ENCODE measurements at regions not wholly inside any gene's neighbourhood (a gene's known extent, or its start where the extent isn't known, plus 50 kb on each side); places are given as distances from the start of the nearest gene placed in this dataset.

DNA sequence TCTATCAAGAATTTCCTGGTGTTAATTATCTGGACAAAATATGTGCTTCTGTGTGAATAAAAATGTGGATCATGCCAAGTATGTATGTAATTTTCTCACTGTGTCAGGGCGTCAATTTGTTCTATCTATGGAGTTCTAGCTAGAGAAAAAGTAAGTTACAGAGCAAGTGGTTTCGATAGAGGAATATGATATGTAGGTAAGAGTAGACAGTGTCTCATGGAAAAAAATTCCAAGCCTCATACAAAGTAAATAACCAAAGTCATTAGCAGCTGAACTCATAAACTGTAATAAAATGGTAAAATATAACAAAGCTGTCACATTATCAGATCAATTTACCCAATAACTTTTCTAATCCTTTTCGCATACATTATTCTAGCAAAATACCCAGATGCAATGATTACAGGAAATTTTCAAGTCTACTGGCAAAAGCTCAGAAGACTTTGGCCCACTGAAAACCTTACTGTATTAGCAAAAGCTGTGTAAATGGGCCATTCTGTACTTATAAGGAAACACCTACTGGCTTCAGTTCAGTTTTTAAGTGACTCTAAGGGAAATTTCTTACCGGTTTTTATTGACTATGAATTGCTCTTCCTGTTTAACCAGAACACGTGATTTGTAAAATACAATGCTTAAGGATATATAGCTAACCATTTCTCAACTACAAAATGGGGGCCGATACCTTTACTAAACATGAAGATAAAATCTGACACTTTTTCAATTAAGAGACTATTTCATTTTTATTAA lies 121.0 kb upstream of the ARSJ start:
- no peak for DNase-seq (ENCODE audit: low read depth in 1 of 2, low spot score in 1 of 2)
- Histone ChIP-seq H3K27me3 (no peaks in the 10 kb centered on the region), H3K36me3 (no peaks in the 10 kb centered on the region), H3K4me1 (ENCODE audit: low read depth) (no peaks in the 10 kb centered on the region), H3K27ac (no peak overlapping the region), H3K4me3 (no peak overlapping the region), H3K9me3 (ENCODE audit: low read depth) (no peaks in the 10 kb centered on the region)
- TF ChIP-seq, protein P1, sequence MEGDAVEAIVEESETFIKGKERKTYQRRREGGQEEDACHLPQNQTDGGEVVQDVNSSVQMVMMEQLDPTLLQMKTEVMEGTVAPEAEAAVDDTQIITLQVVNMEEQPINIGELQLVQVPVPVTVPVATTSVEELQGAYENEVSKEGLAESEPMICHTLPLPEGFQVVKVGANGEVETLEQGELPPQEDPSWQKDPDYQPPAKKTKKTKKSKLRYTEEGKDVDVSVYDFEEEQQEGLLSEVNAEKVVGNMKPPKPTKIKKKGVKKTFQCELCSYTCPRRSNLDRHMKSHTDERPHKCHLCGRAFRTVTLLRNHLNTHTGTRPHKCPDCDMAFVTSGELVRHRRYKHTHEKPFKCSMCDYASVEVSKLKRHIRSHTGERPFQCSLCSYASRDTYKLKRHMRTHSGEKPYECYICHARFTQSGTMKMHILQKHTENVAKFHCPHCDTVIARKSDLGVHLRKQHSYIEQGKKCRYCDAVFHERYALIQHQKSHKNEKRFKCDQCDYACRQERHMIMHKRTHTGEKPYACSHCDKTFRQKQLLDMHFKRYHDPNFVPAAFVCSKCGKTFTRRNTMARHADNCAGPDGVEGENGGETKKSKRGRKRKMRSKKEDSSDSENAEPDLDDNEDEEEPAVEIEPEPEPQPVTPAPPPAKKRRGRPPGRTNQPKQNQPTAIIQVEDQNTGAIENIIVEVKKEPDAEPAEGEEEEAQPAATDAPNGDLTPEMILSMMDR (IDR thresholded peaks at IDR 0.05; ENCODE audit: low read depth, low read length) = no peak

DNA sequence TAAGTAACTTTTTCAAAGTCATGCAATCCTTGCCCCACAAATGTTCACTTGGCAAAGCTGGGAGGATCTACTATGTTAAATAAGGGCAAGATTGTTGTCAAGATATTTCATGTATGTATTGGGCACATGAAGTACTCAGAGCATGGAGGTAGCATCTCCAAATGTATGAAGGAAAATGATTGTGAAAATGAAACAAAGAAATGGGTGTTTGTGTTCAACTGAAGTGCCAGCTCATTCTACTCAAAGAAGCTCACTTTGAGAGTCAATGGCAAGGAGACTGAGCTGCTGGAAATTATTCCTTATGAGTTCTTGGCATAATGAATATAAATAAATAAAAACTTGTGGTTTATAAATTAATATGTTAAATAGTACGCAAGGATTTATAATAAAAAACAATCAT lies 124.5 kb upstream of the ARSJ start:
- TF ChIP-seq, protein P1 (IDR thresholded peaks at IDR 0.05; ENCODE audit: low read depth, low read length) = no peak
- no peaks in the 10 kb centered on the region for H3K9me3 ChIP-seq (ENCODE audit: low read depth)
- H3K4me1 ChIP-seq (ENCODE audit: low read depth) = no peaks in the 10 kb centered on the region
- H3K27ac ChIP-seq = no peak overlapping the region
- DNase-seq (ENCODE audit: low read depth in 1 of 2, low spot score in 1 of 2) = no peak
- no peaks in the 10 kb centered on the region for H3K27me3 ChIP-seq
- H3K36me3 ChIP-seq = no peaks in the 10 kb centered on the region
- no peak overlapping the region for H3K4me3 ChIP-seq

DNA sequence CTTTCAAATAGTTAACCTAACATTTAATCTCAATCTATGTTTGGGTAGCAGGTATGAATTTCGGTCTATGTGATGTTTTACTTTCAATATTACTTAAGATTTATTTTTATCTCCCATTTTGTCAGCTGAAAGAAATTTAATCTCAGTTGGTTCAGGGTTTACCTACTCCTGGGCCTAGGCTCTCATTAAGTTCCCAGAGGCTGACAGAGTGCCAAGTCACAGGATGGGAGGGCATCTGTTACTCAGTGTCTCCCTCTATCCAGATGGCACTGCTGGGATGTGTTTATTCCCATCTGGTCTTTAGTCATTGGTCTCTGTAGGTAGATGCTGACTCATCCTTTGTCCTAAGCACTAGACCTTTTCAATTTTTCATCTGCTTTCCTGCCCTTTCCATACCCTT lies 129.4 kb upstream of the ARSJ start:
- H3K4me3 ChIP-seq = no peak overlapping the region
- no peak overlapping the region for H3K27ac ChIP-seq
- no peak for DNase-seq (ENCODE audit: low read depth in 1 of 2, low spot score in 1 of 2)
- TF ChIP-seq, protein P1 (IDR thresholded peaks at IDR 0.05; ENCODE audit: low read depth, low read length) = no peak
- H3K36me3 ChIP-seq = no peaks in the 10 kb centered on the region
- H3K27me3 ChIP-seq = no peaks in the 10 kb centered on the region
- no peaks in the 10 kb centered on the region for H3K4me1 ChIP-seq (ENCODE audit: low read depth)
- no peaks in the 10 kb centered on the region for H3K9me3 ChIP-seq (ENCODE audit: low read depth)

DNA sequence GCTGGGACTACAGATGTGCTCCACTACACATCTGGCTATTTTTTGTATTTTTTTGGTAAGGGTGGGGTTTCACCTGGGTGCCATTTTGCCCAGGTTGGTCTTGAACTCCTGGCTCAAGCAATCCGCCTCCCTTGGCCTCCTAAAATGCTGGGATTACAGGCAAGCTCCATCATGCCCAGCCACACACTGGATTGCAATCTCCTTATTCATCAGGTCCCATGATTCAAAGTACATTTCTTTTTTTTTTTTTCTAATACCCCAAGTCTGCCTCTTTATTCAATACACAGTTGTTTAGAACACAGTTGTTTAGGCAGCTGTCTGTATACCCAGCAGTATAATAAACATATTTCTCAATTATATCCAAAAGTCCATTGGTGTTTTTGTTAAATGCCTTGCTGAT lies 130.3 kb upstream of the ARSJ start:
- no peak for DNase-seq (ENCODE audit: low read depth in 1 of 2, low spot score in 1 of 2)
- Histone ChIP-seq H3K4me1 (ENCODE audit: low read depth) (no peaks in the 10 kb centered on the region), H3K27me3 (no peaks in the 10 kb centered on the region), H3K9me3 (ENCODE audit: low read depth) (no peaks in the 10 kb centered on the region), H3K27ac (no peak overlapping the region), H3K4me3 (no peak overlapping the region), H3K36me3 (no peaks in the 10 kb centered on the region)
- TF ChIP-seq, protein P1 (IDR thresholded peaks at IDR 0.05; ENCODE audit: low read depth, low read length) = no peak

DNA sequence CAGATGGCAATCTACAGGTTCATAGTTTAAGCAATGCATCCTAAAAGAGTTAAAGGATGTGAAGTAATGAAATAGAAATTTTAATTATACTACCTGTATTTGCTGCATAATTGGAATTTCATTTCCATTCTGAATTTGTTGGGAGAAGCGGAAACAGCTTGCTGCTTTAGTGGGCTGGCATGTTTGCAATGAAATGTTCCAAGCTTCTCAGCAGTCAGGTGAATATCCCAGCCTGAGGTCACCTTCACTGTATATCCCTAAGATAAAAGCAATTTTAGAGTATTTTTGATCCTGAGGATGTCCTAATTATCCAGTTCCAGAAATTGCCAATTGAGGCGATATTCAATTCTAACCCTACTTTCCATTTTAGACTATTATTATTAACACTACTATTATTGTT lies 136.1 kb upstream of the ARSJ start:
- Histone ChIP-seq H3K27ac (no peak overlapping the region), H3K9me3 (ENCODE audit: low read depth) (no peaks in the 10 kb centered on the region), H3K36me3 (no peaks in the 10 kb centered on the region), H3K4me1 (ENCODE audit: low read depth) (no peaks in the 10 kb centered on the region), H3K27me3 (no peaks in the 10 kb centered on the region), H3K4me3 (no peak overlapping the region)
- TF ChIP-seq, protein P1 (IDR thresholded peaks at IDR 0.05; ENCODE audit: low read depth, low read length) = no peak
- no peak for DNase-seq (ENCODE audit: low read depth in 1 of 2, low spot score in 1 of 2)

Measured in cardiac muscle cell (in vitro differentiated cells and primary cell).